ENCODE measurements at regions not wholly inside any gene's neighbourhood (a gene's known extent, or its start where the extent isn't known, plus 50 kb on each side); places are given as distances from the start of the nearest gene placed in this dataset.

DNA sequence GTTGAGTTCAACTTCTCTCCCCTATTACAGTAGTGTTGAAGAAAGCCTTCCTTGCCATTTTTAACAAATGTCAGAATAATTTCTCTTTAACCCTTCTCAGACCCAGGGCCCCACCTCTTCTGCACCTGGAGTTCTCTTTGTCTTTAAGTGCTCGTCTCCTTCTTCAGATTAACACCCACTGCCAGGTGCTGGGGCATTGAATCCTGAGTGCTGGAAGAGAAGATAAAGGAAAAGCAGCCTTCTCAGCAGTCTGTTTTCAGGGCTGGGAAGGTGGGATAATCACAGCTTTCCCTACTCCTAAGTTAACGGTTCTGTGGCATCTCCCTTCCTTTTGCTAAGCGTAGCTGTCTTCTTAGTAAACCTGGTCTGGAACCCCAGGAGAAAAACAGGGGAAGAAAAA, 114.6 kb upstream of the TAB2 start:
- Mint-ChIP-seq H3K4me1 (peaks cover 3 to 18% of the 10 kb centered on the region in 2 donors), H3K27me3 (no peaks in the 10 kb centered on the region), H3K36me3 (peaks cover 0 to 3% of the 10 kb centered on the region in 2 donors), H3K9me3 (peaks cover 4 to 7% of the 10 kb centered on the region in 2 donors), H3K27ac (peak overlapping the region; percentile 47), H3K4me3 (no peak overlapping the region)
- DNase-seq (no peak), ATAC-seq (replicated peaks) (no peak)

DNA sequence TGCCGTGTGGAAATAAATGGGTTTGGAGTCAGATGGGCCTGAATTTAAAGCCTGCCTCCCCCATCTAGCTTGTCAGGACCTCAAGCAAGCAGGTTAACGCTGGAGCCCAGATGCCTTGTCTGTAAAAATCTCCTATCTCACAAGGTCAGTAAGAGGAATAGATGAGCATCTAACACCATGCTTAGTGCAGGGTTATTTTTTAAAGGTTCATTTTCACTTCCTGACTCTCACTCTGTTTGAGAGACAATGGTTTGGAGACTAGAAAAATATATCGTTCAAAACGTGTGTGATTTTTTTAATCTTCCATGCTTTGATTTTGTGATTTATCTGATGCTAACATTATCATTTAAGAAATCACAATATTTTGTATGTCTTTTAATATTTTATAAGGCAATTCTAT, 114.0 kb upstream of the TAB2 start:
- Mint-ChIP-seq H3K36me3 (peaks cover 0 to 3% of the 10 kb centered on the region in 2 donors), H3K27me3 (no peaks in the 10 kb centered on the region), H3K4me3 (no peak overlapping the region), H3K9me3 (peaks cover 4 to 7% of the 10 kb centered on the region in 2 donors), H3K4me1 (peaks cover 3 to 16% of the 10 kb centered on the region in 2 donors), H3K27ac (no peak overlapping the region)
- ATAC-seq (replicated peaks) (no peak), DNase-seq (no peak)

DNA sequence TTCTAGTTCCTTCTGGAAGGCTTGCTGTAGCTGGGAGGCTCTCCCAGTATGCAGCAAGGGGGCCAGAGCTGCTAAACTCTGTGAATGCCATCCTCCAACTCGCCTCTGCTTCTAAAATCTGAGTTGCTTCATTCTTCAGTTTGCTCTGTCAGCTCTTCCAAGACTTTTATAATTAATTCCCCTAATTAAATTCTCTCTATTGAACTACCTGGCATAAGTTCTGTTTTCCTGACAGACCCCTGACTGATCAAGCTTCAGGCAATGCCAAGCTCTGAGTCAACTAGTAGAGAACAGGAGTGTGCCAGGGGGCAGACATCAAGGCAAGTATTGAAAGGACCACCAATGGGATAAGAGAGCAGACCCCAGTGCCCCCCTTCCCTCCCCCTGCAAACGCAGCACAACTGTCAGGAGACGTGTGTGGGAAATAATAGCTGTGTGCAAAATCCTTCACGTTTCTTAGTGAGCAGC, 109.3 kb upstream of the TAB2 start:
- DNase-seq: no peak
- ATAC-seq (replicated peaks): no peak
- Mint-ChIP-seq H3K4me1 (peaks cover 10 to 21% of the 10 kb centered on the region in 2 donors), H3K9me3 (peaks cover 0 to 3% of the 10 kb centered on the region in 2 donors), H3K4me3 (no peak overlapping the region), H3K36me3 (no peaks in the 10 kb centered on the region), H3K27ac (no peak overlapping the region), H3K27me3 (no peaks in the 10 kb centered on the region)

DNA sequence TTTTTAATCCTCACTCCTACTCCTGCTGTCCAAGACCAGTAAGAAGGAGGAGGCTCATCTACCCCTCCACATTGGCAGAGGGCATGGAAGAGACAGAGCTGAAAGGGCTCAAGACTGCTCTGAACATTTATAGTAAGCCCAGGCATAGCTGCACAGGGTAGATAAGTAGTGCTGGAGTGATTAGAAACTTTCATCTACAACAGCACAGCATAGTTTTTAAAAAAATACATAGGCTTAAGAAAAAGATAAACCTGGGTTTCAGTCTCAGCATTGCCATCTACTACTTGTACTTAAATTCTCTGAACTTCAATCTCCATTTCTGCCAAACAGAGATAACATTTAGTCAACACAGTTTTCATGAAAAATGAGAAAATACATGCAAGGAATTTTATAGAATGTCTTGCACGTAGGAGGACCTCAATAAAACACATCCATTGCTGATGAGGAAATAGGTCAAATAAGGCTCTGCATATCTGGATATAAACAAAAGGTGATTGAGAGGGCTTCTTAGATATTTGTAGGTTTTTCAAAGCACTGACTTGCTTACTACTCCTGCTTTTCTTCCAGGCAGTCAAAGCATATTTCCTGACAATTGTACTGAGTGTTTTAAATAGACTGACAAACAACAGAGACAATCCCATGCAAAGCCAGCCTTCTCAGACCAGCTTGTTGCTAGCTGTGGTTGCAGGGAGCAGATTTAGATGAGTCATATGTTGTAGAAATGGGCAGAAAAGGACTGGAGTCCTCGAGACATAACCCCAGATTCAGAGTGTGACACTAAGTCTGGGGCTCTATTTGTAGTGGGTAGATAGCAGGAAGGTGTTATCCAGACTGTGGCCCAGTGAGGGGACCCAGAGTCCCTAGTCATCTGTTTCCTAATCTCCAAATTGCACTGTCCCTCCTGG, 107.4 kb upstream of the TAB2 start:
- H3K9me3 Mint-ChIP-seq: peaks cover 0 to 3% of the 10 kb centered on the region in 2 donors
- ATAC-seq (replicated peaks) (peak; percentile 21 to 24), DNase-seq (no peak)
- H3K27ac Mint-ChIP-seq: peak overlapping the region; percentile 93
- H3K4me1 Mint-ChIP-seq: peaks cover 10 to 19% of the 10 kb centered on the region in 2 donors
- no peaks in the 10 kb centered on the region for H3K27me3 Mint-ChIP-seq
- H3K4me3 Mint-ChIP-seq: peak overlapping the region; percentile 31 to 57
- H3K36me3 Mint-ChIP-seq: no peaks in the 10 kb centered on the region

DNA sequence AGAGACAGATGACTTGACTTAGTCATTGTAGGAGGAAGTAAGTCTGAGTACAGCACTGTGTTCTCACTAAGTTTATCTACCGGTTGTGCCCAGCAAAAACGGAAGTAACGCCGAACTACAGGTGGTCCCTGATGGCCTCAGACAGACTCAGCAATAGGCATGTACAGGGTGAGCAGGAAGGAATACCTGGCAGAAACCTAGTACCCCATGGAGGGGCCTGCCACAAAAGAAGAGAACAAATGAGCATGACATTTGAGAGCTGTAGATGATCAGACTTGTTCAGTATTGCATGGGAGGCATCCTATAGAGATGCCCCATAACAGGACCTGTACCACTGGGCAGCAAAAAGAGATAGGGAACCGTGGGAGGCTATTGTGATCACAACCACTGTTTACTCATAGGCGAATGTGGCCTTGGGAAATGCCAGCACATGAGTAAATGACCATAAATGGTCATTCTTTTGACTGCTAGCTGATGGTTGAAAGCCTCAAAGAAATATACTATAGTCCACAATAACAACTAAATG, 106.4 kb upstream of the TAB2 start:
- Mint-ChIP-seq H3K9me3 (peaks cover 0 to 3% of the 10 kb centered on the region in 2 donors), H3K4me1 (peaks cover 10 to 19% of the 10 kb centered on the region in 2 donors), H3K27ac (peak overlapping the region; percentile 93), H3K27me3 (no peaks in the 10 kb centered on the region), H3K36me3 (no peaks in the 10 kb centered on the region), H3K4me3 (peak overlapping the region; percentile 57 to 61)
- ATAC-seq (replicated peaks): peak; percentile 76 to 87
- DNase-seq: peak; percentile 49

DNA sequence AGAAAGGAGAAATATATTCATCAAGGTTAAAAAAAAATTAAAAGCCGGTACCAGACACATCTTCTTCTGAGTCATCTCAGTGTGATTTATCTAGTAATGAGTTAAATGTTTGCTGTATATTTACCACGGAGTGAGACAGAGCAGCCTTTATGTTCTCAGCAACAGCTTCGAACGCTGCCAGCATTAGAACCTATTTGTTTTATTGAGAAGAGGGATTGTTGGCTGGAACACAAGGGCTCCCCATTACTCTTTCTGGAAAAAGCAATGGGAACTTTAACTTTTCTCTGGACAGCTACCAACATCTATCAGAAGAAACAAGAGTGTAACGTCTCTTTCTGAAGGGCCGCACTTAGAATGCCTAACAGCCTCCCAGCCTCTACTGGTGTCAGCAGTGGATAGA, 105.3 kb upstream of the TAB2 start:
- no peak overlapping the region for H3K27ac Mint-ChIP-seq
- ATAC-seq (replicated peaks) (no peak), DNase-seq (no peak)
- H3K27me3 Mint-ChIP-seq: no peaks in the 10 kb centered on the region
- H3K4me1 Mint-ChIP-seq: peaks cover 12 to 19% of the 10 kb centered on the region in 2 donors
- H3K36me3 Mint-ChIP-seq: no peaks in the 10 kb centered on the region
- peaks cover 0 to 3% of the 10 kb centered on the region in 2 donors for H3K9me3 Mint-ChIP-seq
- H3K4me3 Mint-ChIP-seq: no peak overlapping the region

DNA sequence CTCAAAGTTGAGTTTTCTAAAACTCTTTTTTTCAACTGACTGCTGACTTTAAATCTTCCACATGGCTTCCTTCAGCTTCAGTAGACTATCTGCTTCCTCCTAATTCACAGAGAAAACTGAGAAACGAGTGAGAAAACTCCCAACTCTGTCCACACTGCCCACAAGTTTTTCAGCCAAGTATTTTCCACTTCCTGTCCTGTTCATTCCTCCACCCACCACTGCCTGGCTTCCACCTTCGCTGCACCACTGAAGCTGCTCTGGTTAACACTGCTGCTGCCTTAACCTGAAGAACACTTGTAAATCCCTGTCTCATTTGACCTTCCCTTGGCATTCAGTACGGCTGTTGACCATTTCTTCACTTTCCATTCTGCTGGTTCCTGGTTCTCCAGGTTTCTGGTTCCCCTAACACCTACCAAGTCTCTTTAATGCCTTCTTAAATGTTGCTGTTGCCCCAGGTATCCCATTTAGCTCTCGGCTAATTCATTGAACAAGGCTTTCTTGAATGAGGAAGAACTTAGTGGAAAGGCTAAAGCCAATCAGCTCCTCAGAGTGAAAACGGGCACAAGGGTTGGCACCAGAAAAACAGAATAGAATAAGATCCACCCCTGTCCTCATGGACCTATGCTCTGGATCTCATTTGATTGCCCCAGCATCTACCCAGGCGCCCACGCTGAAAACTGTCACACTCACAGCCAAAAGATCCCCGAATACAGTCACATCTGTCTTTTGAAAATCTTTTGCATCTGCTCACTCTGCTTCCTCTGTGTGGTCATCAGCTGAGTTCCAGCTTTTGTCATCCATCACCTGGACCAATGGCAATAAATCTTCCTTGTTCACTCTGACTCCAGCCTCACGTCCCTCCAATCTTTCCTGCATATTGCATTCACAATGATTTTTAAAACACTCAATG, 104.4 kb upstream of the TAB2 start:
- H3K4me3 Mint-ChIP-seq: no peak overlapping the region
- peak; percentile 71 for ATAC-seq (replicated peaks)
- H3K27ac Mint-ChIP-seq: no peak overlapping the region
- peaks cover 13 to 22% of the 10 kb centered on the region in 2 donors for H3K4me1 Mint-ChIP-seq
- DNase-seq: peak; percentile 46
- peaks cover 0 to 3% of the 10 kb centered on the region in 2 donors for H3K9me3 Mint-ChIP-seq
- H3K27me3 Mint-ChIP-seq: no peaks in the 10 kb centered on the region
- no peaks in the 10 kb centered on the region for H3K36me3 Mint-ChIP-seq

DNA sequence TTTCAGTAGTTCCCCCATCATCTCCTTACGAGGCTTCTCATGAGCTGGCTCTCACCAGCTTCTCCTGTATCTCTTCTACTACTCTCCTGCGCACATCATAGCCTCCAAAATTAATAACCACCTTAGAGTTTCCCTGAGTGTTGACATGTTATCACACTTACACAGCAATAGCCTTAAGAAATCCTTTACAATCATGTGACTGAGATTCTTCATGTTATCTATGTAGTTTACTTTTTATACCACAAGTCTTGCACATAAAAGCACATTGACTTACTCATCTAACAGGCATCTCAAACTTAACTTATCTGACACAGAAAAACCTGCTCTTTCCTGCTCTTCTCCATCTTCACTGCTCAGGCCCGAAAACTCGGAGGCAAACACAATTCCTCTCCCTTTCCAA, 103.7 kb upstream of the TAB2 start:
- ATAC-seq (replicated peaks): peak; percentile 0 to 7
- Mint-ChIP-seq H3K4me3 (no peak overlapping the region), H3K27ac (no peak overlapping the region), H3K9me3 (peaks cover 0 to 3% of the 10 kb centered on the region in 2 donors), H3K36me3 (no peaks in the 10 kb centered on the region), H3K4me1 (peaks cover 20 to 29% of the 10 kb centered on the region in 2 donors), H3K27me3 (no peaks in the 10 kb centered on the region)
- no peak for DNase-seq

DNA sequence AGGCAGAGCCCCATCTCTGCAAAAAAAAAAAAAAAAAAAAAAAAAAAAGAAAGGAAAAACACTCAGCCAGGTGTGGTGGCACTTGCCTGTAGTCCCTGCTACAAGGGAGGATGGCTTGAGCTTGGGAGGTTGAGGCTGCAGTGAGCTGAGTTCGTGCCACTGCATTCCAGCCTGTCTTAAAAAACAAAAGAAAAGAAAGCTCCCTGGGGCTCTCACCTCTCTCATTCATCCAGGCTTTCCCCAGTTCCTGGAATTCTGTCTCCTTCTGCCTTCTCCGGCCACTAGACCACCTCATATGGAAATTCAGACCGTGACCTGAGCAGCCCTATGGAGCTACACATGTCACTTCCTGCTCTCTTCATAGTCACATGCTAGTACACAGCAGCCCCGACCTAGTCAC, 101.1 kb upstream of the TAB2 start:
- no peak overlapping the region for H3K4me3 Mint-ChIP-seq
- no peak overlapping the region for H3K27ac Mint-ChIP-seq
- peaks cover 12 to 13% of the 10 kb centered on the region in 2 donors for H3K4me1 Mint-ChIP-seq
- ATAC-seq (replicated peaks) (no peak), DNase-seq (no peak)
- no peaks in the 10 kb centered on the region for H3K9me3 Mint-ChIP-seq
- no peaks in the 10 kb centered on the region for H3K36me3 Mint-ChIP-seq
- H3K27me3 Mint-ChIP-seq: no peaks in the 10 kb centered on the region

DNA sequence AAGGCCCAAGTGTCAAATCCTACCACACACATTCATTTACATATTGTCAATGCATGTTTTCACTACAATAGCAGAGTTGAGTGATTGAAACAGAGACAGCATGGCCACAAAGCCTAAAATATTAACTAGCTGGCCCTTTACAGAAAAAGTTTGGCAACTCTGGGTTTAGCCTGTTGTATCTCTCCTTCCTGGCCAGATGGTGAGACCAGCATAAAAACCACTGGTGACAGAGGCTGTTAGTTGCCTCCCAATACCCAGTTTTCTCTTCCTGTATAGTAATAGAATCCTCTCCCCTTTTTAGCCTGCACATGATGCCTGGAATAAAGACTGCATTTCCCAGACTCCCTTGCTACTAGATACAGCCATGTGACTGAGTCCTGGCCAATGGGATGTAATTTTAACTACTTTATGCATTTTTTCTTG, 100.0 kb upstream of the TAB2 start:
- Mint-ChIP-seq H3K4me3 (no peak overlapping the region), H3K27ac (peak overlapping the region; percentile 4), H3K9me3 (no peaks in the 10 kb centered on the region)

DNA sequence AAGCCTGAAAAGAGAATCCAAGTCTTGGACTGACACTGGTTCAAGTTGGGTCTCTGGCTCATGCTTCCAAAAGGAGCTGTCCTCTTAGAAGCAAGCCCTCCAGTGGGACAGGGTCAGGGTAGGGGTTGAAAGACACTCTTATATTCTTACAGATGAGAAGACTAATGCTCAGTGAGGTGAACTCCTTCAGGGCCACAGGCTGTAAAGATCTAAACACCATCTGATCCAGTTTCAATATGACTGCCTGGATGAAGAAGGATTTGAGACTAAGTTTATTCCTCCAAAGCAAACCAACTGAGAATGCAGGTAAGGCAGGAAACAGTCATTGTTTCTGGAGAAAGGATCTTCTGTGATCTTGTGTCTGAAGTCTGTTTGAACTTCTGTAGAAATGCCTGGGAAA, 99.0 kb upstream of the TAB2 start:
- Mint-ChIP-seq H3K27ac (peak overlapping the region; percentile 90), H3K4me1 (peaks cover 13 to 20% of the 10 kb centered on the region in 2 donors), H3K36me3 (no peaks in the 10 kb centered on the region), H3K4me3 (peak overlapping the region in 1 of 2 donors; percentile 48), H3K9me3 (no peaks in the 10 kb centered on the region), H3K27me3 (no peaks in the 10 kb centered on the region)
- ATAC-seq (replicated peaks) (peak; percentile 65 to 72), DNase-seq (no peak)

More for the DNA sequence above, 100.0 kb upstream of the TAB2 start:
- no peaks in the 10 kb centered on the region for H3K36me3 Mint-ChIP-seq
- H3K4me1 Mint-ChIP-seq: peaks cover 12 to 18% of the 10 kb centered on the region in 2 donors
- peak in 1 of 2 donors; percentile 10 for ATAC-seq (replicated peaks)
- no peak for DNase-seq
- H3K27me3 Mint-ChIP-seq: no peaks in the 10 kb centered on the region

DNA sequence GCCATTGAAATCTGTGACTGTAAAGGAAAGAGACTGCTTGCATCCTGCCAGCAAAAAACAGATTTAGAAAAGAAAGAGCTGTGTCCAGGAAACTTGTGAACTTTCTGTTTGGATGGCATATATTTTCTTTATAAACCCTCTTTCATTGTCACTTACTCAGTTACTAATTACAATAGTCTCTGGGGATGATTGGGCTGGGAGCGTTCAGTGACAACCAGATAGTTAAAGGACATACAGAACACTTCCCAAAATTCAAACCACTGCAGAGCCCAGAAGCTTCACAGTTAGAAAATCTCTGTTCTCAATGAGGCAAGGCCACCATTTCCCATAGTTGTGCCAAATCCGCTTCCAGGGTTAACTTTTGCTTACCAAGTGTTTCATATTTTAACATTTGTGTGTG, 98.6 kb upstream of the TAB2 start:
- H3K4me3 Mint-ChIP-seq: peak overlapping the region in 1 of 2 donors; percentile 48

DNA sequence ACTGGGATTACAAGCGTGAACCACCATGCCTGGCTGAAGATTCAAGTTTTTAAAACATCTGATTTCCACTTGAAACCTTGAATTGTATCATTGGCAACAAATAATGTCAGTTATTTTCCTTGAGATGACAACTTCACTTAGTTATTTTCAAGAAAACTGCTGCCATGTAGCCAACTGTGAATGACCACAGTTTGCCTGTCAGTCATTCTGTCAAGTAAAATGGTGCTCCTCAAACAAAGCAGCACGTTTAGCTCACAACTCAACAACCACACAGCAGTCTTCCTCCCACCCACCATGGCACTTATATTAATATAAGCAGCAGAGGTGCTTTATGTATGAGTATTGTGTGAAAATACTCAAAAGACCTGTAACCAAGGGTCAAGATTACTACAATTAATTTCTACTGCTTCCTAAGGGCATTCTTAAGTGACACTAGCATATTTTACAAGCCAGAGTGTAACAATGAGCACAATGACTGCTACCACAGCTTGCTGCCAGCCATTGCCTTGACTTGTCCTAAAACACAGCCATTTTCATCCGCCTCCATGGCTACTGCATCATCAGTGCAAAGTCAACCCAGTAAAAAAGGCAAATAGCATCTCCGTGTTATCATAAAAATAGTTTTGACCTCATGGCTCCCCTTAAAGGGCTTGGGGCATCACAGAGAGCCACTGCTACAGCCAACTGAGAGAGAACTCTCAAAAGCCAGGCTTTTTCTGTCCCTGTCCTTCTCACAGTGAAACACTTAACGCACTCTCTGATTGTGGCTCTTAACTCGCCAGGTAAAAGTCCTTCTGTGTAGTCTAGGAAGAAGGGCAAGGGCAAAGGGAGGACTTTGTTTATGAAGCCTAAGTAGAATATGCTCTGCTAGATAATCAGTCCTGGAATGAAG, 96.4 kb upstream of the TAB2 start:
- Mint-ChIP-seq H3K36me3 (no peaks in the 10 kb centered on the region), H3K27ac (no peak overlapping the region), H3K4me1 (peaks cover 15 to 20% of the 10 kb centered on the region in 2 donors), H3K9me3 (no peaks in the 10 kb centered on the region), H3K4me3 (no peak overlapping the region), H3K27me3 (no peaks in the 10 kb centered on the region)
- no peak for DNase-seq
- ATAC-seq (replicated peaks): no peak

More for the DNA sequence above, 98.6 kb upstream of the TAB2 start:
- DNase-seq (no peak), ATAC-seq (replicated peaks) (peak; percentile 66 to 78)
- no peaks in the 10 kb centered on the region for H3K36me3 Mint-ChIP-seq
- H3K27ac Mint-ChIP-seq: peak overlapping the region; percentile 90
- no peaks in the 10 kb centered on the region for H3K9me3 Mint-ChIP-seq
- no peaks in the 10 kb centered on the region for H3K27me3 Mint-ChIP-seq
- peaks cover 13 to 20% of the 10 kb centered on the region in 2 donors for H3K4me1 Mint-ChIP-seq

Data from stimulated activated naive B cell treated with anti-CD40 and anti-IgM and Interleukin-4, amounts not matched to agents 10 μg/mL and 1 μg/mL and 100 μg/mL, for 72 hours (primary cell).